Stimulated activated CD8-positive, alpha-beta memory T cell treated with anti-CD3 and anti-CD28 coated beads, Interleukin-12 subunit alpha, Interleukin-12 subunit beta, amount 100 ng/mL, for 24 hours (primary cell): ENCODE measurements at regions not wholly inside any gene's neighbourhood (a gene's known extent, or its start where the extent isn't known, plus 50 kb on each side); places are given as distances from the start of the nearest gene placed in this dataset.

Experiments used
- DNase-seq: peaks from one replicate; pipeline ENCODE4 v3.0.0-alpha.2; 2020; ENCODE audit errors: extremely low read depth

DNA sequence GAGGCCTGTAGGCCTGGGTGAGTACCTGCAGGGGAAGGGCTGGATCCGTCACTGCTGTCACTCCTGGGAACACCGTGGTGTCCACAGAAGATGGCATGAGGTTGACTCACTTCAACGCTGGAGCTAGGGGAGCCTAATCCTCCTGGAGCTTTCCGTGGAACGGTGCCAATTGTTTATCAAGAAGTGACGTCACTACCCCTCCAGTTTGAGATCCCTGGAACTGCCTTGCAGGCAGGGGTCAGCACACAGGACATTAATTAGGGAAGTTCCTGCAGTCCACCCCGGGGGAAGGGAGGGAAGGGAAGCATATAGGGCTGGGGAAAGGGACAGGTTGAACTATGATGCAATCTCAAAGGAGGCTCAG, 408.6 kb downstream of the GALR1 start:
- no peak for DNase-seq

DNA sequence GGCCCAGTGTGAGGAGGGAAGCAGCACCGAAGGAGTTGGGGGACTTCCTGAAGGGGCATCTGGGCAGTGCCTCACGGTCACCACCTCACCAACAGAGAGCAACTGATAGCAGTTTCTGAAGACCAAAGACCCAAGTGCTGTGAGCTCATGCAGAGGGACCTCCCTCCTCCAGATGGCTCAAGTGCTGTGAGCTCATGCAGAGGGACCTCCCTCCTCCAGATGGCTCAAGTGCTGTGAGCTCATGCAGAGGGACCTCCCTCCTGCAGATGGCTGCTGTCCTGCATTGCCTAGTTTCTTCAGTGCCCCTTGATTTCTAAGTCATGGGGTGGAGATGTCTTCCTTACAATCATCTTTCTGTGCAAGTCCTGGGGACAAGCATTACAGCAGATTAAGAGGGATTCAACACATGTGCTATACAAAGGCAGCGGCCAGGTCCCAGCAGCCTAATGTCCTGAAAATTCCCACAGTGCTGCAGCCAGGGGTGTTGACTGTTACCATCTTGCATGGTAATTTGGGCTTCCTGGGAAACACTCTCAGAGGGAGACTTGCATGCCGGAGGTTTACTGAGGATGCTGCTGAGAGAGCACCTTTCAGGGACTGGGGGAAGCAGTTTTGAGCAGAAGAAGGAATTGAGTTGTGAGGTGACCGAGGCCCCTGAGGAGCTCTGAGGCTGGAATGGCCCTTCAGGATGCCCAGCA, 409.3 kb downstream of the GALR1 start:
- no peak for DNase-seq

DNA sequence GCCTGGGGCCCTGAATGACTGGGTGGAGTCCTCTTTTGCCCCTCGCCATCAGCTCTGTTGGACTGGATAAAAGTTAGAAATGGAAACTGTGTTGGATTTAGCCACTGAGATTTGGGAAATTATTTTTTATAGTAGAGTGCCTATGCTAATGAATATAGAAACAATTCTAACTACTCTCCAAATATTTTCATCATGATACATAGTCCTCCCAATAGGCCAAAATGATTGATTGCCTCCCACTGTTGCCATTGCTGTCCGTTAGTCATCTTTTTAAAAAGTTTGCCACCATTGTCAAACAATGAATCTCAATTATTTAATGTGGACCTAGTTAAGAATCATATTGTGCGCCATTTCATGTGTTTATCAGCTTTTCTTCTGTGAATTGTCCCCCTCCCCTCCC, 417.0 kb downstream of the GALR1 start:
- no peak for DNase-seq

DNA sequence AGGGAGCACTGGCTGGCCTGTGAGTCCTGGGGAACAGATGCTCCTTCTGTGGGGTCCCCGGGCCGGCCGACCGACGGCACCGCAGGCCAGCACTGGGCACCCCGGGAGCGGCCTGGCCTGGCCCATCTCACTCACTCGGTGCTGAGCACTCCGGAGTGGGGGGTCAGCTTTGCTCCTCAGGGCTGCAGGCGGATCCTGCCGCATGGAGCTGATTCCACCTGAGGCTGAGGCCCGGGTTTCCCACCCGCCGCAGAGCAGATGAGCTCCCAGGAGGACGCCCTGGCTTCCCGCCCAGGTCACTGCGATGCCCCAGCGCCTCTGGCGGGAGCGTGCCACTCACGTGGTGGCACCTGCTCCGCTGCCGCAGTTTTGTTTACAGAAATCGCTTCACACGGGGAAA, 418.6 kb downstream of the GALR1 start:
- DNase-seq: no peak

DNA sequence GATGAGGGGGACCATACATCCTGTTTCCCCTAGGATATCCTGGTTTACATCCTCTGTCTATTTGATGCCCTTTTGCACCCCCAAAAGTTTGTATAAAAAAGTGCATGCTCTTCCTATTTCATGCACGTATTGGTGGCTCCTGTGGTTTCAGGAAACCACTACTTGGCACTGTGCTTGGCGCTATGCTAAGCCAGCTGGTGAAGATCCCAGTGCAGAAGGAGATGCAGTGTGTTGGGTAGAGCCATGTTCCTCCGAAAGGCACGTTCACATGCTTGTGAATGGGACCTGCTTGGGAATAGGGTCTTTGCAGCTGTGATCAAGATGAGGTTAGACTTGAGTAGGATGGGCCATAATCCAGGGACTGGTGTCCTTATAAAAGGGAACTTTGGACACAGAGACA, 419.7 kb downstream of the GALR1 start:
- no peak for DNase-seq

DNA sequence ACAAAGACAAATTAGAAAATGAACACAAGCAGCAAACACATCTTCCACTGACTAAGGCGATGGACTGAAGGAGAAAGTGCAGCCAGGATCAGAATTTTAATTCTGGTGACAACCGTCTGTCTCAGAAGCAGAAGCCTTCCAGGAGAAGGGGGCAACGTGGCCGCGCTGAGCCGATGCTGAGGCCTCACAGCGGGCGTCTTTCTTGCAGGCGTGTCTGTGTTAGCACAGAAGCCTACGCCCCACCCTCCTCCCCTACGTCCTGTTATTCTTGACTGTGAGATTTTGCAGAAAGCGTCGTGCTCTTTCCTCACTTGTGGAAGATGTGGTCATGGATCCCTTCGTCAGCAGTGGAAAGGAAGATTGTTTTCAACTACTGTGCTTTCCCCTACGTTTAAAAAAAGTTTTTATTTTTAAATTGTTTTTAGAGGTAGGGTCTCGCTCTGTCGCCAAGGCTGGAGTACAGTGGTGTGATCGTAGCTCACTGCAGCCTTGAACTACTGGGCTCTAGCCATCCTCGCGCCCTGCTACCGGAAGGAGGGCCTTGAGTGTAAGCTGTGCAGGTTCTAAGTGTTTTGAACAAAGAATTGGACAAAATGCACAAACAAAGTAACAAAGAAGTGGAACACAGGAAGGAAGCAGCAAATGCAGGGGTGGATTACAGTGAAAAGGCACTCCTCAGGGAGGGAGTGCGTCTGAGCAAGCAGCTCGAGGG, 422.0 kb downstream of the GALR1 start:
- DNase-seq: no peak

DNA sequence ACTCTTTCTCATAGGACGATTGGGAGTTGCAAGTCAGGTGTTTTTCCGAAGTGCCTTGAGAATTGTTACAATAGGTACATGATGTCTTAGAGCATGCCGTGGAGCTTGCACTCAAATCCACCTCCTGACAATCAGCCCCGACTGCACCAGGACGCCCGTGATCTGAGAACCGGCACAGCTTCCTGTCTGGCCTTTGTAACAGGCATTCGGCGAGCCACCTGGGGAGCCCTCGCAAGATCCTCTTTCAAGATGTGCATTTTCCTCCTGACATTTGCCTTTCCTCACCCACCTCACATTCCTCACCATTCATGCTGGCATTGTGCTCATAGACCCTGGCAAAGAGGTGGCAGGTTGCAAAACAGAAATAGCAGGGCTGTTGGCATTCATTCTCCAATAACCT, 427.3 kb downstream of the GALR1 start:
- DNase-seq: no peak

DNA sequence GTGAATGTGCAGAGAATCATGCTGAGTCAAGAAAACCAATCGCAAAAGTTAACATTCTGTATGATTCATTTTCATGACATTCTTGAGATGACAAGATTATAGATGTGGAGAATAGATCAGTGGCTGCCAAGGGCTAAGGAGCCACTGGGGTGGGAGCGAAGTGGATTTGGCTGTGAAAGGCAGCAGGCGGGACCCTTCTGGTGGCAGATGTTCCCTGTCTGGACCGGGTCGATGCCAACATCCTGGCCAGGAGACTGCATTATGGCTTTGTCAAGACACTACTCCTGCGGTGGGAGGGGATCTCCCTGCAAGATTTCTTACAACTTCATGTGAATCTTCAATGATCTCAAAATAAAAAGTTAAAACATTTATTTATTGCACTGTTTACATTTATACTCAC, 427.9 kb downstream of the GALR1 start:
- no peak for DNase-seq

DNA sequence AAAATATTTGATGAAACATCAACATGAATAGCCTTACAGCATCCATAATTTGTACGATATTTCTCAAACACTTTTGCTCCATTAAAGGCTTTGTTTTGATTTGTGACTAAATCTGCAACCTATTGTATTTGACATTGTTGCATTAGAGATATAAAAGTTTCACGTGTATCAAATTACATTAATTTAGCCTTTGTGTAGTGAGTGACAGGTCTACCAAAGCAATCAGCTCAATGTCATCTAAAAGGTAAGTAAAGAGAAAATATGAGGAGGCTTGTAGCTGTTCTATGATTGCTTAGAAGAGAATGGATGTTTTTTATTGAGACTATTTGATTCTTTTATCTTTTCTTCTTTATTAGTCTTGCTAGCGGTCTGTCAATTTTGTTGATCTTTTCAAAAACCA, 430.2 kb downstream of the GALR1 start:
- DNase-seq: no peak

DNA sequence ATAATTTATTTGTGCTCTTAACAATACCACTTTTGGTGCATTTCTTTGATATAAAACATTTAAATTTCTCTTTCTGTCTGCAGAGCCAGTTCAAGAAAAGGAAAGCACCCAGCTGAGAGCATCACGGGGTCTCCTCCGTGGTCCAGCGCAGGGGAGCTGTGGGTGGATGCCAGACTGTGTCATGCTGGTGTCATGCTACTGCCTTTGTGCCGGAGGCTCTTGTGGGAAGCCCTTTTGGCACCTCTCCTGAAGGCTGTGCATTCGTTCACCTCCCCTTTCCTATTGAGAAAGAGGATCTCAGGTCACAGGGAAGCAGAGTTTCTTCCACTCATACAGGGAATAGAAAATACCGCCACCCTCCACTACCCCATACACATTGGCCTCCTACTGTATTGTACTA, 450.4 kb downstream of the GALR1 start:
- DNase-seq: no peak

DNA sequence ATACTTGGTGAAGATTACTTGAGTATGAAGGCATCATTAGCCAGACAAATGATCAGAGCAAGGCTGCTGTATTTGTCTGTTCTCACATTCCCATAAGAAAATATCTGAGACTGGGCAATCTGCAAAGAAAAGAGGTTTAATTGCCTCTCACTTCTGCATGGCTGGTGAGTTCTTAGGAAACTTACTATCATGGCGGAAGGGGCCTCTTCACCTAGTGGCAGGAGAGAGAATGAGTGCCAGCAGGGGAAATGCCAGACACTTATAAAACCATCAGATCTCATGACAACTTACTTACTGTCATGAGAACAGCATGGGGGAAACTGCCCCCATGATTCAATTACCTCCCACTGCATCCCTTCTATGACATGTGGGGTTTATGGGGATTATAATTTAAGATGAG, 452.3 kb downstream of the GALR1 start:
- no peak for DNase-seq

DNA sequence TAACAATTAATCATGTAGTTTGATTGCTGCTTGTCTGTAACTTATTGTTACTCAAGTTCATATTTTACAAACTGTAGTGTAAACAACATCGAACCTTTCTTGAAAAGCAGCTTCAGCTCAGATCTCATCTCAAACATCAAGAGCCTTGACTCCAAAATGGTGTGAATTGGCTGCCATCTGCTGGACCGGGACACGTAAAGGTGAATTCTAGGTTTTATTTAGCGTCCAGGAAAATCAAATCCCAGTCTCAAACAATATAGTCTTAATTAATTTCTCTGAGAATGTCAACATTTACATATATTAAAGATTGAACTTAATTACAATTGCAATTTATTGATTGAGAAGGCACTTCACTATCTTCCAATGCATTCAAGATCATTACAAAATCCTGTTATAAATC, 453.0 kb downstream of the GALR1 start:
- no peak for DNase-seq

DNA sequence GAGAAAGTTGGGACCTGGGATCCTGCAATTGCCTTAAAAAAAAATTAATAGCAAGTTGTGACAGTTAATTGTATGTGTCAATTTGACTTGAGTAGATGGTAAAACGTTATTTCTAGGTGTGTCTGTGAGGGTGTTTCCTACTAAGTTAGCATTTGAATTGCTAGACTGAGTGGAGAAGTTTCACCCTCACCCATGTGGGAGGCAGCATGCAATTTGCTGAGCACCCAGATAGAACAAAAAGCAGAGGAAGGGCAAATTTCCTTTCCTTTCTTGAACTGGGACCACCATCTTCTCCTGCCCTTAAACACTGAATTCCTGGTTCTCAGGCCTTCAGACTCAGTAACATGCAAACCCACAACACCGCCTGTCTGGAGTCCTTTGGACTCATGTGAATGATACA, 455.7 kb downstream of the GALR1 start:
- DNase-seq: no peak

DNA sequence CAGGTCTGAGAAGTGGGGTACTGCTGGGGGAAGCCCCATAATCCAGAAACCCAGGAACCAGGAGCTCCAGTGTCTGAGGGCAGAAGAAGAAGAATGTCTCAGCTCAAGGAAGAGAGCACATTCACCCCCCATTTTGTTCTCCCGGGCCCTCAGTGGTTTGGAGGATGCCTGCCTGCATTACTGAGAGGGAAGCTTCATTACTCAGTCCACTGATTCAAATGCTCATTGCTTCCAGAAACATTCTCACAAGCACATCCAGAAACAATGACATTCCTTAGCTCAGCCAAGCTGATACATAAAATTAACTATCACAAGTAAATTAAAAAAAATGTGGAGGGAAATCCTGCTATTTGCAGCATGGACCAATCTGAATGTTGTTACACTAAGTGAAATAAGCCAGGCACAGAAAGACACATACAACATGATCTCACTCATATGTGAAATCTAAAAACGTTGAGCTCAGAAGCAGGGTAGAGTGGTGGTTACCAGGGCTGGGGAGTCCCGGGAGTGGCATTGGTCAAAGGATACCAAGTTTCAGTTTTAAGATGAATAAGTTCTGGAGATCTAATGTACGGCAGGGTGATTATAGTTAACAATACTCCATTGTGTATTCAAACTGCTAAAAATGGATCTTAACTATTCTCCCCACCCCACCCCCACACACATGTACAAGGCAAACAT, 459.3 kb downstream of the GALR1 start:
- no peak for DNase-seq

DNA sequence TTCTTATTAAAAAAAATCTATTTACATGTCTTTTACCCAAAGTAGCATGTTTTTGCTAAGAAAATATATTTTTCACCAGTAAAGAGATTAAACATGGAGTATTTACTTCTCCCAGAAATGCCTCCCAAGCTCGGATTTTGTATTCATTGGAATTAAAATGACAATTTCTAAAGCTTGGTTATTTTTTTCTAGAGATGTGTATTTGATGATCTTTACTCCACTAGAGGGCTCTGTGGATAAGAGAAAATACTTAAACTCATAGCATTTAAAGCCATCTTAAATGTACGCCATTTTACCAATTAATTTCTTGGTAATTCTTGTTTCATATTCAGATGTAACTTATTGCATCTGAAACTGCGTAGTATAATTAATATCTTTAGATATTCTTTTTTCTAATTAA, 461.4 kb downstream of the GALR1 start:
- no peak for DNase-seq

DNA sequence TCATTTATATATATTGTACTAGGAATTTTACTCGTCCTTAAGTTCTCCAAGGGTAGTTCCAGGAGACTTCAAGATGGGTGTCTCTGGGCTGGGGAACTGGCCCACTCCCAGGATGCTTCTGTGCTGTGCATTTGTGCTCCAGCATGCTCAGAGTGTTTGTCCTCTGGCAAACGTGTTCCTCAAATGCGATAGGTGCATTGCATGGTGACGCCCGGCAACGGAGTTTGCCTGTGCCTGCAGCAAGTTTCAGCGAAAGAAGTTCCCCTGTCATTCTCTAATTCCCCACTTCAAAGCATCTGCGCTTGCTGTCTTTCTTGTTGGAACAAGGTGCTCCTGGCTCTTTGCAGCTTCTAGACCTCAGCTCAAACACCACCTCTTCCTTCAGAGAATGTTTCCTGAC, 465.1 kb downstream of the GALR1 start:
- DNase-seq: no peak

DNA sequence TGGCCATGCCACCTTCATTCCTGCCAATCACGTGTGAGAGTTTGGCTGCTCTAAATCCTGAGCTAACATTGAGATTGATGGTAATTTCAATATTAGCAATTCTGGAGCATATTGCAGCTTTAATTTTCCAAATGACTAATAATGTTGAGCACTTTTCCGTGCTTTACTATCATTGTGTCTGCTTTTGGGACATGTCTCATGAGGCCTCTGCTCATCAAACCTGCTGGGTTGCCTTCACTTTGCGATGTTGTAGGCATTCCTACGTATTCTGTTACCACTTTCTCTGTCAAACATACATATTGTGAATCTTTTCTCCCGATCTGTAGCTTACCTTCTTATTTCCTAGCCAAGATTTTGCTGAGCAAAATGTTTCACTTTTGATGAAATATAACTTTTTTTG, 466.6 kb downstream of the GALR1 start:
- no peak for DNase-seq

DNA sequence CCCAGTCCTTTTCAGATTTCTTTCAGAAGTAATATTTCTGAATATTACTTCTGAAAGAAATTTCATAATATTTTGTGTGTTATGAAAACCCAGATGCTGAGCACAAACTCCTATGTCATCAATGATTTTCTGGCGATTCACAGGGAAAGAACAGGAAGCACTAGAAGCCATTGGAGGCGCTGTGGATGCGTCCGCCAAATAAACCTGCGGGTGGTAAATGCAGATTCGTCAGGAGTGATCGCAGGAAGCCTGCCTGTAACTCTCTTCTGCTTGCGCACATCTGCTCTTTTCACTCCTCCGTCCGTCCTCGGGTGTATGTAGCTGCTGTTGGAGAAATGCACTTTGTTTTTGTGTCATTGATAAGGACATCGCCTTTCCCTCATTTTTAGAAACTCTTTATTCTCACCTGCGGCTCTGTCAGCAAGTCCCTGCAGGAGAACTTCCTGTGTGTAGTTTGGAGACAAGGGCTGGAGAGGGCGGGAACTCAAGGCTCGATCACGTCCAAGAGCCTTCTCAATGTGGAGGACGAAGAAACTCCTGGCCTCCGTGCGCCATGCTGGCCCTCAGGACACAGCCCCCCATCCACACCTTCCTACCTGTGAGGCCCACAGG, 483.8 kb downstream of the GALR1 start:
- no peak for DNase-seq

DNA sequence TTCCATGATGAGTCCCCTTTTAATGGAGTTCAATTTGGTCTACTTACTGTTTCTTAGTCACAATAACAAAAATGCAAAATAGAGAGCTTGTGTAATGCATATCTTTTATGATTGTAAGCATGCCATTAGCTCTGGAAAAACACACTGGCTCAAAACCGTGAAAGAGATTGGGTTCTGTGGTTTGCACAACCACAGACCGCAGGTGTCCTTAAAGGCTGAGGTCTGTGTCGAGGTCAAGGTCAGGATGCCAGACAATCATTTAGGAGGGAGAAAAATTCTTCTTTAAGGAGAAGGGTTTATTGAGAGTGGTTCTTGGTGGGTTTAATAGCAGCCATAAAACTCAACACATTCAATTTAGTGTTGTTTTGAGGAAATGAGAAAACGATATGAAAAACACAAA, 487.2 kb downstream of the GALR1 start:
- no peak for DNase-seq

DNA sequence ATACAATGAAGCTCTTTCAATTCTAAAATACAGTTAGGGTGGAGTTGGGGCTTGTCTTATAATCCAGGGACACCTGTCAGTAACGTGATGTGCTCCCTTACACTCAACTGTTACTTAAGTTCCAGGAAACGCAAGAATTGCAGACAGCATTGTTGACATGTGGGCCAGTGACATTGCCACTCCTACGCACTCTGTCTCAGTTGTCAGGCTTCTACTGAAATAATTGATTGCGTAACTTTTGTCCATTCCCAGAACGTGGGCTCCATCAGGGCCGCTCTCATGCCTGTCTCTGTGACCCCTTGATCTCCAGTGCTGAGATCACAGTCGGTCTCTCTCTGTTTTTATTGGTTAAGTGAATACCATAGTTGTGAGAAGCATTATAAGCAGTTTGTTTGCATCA, 487.8 kb downstream of the GALR1 start:
- no peak for DNase-seq

DNA sequence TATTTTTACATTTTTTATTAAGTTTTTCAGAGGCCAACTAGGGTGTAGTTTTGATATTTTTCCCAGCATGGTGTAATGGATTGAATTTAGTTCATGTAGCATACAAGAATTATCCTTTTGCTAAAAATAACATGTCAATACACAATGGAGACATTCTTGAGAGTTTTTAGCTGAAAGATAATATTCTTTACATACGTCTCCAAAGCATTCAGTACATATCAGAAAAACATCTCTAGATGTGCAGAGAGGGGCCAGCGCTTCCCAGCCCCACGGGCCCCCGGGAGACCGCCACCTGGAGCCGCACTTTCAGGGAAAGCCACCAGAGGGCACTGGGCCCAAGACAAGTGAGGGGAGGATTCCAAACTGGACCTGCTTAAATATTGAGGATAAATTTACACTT, 499.4 kb downstream of the GALR1 start:
- DNase-seq: no peak

DNA sequence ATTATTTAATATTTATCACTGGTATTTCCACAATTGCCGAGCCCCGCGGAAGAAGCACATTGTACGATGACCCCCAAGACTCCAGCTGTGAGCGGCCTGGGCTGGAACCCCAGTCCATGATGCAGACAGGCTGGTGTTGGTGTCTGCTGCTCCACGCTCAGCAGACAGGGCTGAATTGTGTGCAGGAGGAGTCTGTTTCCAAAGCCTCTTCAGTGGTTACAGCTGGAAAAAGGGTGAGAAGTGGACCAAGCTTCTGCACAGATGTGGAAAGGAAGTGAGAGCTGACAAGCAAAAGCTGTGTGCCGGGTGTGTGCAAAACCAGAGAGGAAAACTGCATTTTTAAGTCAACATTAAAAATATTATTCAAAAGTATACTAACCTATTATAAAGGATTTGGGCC, 500.4 kb downstream of the GALR1 start:
- DNase-seq: no peak

DNA sequence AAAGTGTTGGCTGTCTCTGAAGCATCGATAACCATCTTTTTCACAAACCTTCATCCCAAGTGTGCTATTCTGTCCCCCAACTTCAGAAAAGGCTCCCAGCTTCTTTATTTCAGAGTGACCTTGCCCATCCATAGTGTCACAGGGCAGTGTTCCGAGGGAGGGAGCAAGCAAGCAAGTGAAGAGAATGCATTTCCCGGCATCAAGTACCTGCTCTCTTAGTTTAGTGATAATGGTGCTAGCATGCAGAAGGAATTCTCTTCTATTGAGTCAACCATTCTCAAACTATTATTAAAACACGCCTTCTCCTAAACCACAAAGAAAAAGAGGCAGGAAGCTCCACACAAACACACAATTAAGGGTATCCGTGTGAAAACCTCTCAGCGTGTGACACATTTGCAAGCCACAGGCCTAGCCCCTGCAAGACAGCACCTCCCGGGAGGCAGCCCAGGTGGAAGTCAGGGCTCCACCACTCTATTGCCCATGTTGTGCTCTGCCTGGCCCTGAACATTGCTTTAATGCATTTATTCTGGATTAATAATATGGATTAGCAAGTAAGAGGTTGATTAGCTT, 504.9 kb downstream of the GALR1 start:
- DNase-seq: no peak
